ENCODE measurements at regions not wholly inside any gene's neighbourhood (a gene's known extent, or its start where the extent isn't known, plus 50 kb on each side); places are given as distances from the start of the nearest gene placed in this dataset.
"Not testable (repeated sequence)": the region's sequence is repeated elsewhere in the genome, so short reads cannot be mapped to it uniquely, and the experiment has no call there.

GRCh38 chr11:54985731-54986130, 276.2 kb upstream of the TRIM48 start:
- no peak overlapping the region for H3K4me3 ChIP-seq
- no peaks in the 10 kb centered on the region for H3K4me1 ChIP-seq (ENCODE audit: control insufficient read depth in 1 of 2, low read depth in 2 of 2)
- no peaks in the 10 kb centered on the region for H3K27me3 ChIP-seq (replicated peaks; ENCODE audit: insufficient read depth)
- no peak overlapping the region for H3K27ac ChIP-seq
- no peak for TF ChIP-seq CTCF (IDR thresholded peaks at IDR 0.05)
- DNase-seq (ENCODE audit: low spot score) (no peak), ATAC-seq (ENCODE audit: insufficient number of reproducible peaks, low FRiP score, low read depth) (no peak)
- peaks cover 25% of the 10 kb centered on the region for H3K9me3 ChIP-seq
- no peaks in the 10 kb centered on the region for H3K36me3 ChIP-seq

GRCh38 chr11:55028837-55029236, 233.1 kb upstream of the TRIM48 start:
- ATAC-seq (ENCODE audit: insufficient number of reproducible peaks, low FRiP score, low read depth); DNase-seq (ENCODE audit: low spot score); H3K4me1 ChIP-seq (ENCODE audit: control insufficient read depth in 1 of 2, low read depth in 2 of 2); H3K36me3 ChIP-seq; H3K4me3 ChIP-seq; H3K27ac ChIP-seq; H3K27me3 ChIP-seq (replicated peaks; ENCODE audit: insufficient read depth): not testable (repeated sequence)
- peaks cover 51% of the 10 kb centered on the region for H3K9me3 ChIP-seq

GRCh38 chr11:55054723-55055122, 207.2 kb upstream of the TRIM48 start:
- Histone ChIP-seq H3K36me3 (no peaks in the 10 kb centered on the region), H3K27ac (no peak overlapping the region), H3K27me3 (replicated peaks; ENCODE audit: insufficient read depth) (no peaks in the 10 kb centered on the region), H3K4me3 (no peak overlapping the region), H3K4me1 (ENCODE audit: control insufficient read depth in 1 of 2, low read depth in 2 of 2) (no peaks in the 10 kb centered on the region), H3K9me3 (peaks cover 41% of the 10 kb centered on the region)
- no peak for TF ChIP-seq CTCF (IDR thresholded peaks at IDR 0.05)
- DNase-seq (ENCODE audit: low spot score): no peak
- no peak for ATAC-seq (ENCODE audit: insufficient number of reproducible peaks, low FRiP score, low read depth)

GRCh38 chr11:55084588-55084987, 177.4 kb upstream of the TRIM48 start:
- not testable (repeated sequence) for H3K4me1 ChIP-seq (ENCODE audit: control insufficient read depth in 1 of 2, low read depth in 2 of 2); H3K36me3 ChIP-seq; H3K9me3 ChIP-seq; ATAC-seq (ENCODE audit: insufficient number of reproducible peaks, low FRiP score, low read depth); DNase-seq (ENCODE audit: low spot score); H3K4me3 ChIP-seq; H3K27me3 ChIP-seq (replicated peaks; ENCODE audit: insufficient read depth); H3K27ac ChIP-seq

GRCh38 chr11:55106391-55106790, 155.6 kb upstream of the TRIM48 start:
- no peak for TF ChIP-seq CTCF (IDR thresholded peaks at IDR 0.05)
- peaks cover 8% of the 10 kb centered on the region for H3K9me3 ChIP-seq
- H3K36me3 ChIP-seq: no peaks in the 10 kb centered on the region
- no peak overlapping the region for H3K27ac ChIP-seq
- no peak overlapping the region for H3K4me3 ChIP-seq
- no peaks in the 10 kb centered on the region for H3K27me3 ChIP-seq (replicated peaks; ENCODE audit: insufficient read depth)
- ATAC-seq (ENCODE audit: insufficient number of reproducible peaks, low FRiP score, low read depth): no peak
- H3K4me1 ChIP-seq (ENCODE audit: control insufficient read depth in 1 of 2, low read depth in 2 of 2): no peaks in the 10 kb centered on the region
- DNase-seq (ENCODE audit: low spot score): no peak
